DOHH2 (cell line): ENCODE measurements at regions not wholly inside any gene's neighbourhood (a gene's known extent, or its start where the extent isn't known, plus 50 kb on each side); places are given as distances from the start of the nearest gene placed in this dataset.

Source experiments
- H3F3A ChIP-seq: fragments of 200-600 bp; sonication (generic), shearing (Covaris generic); 2 replicates; pipeline ENCODE4 v1.6.0; 2016; ENCODE audit warnings: antibody characterized with exemption, mild to moderate bottlenecking; ENCODE audit not compliant: control insufficient read depth, insufficient read depth
- H3K27ac ChIP-seq: fragments of 200-600 bp; sonication (generic); 2 replicates; pipeline ENCODE4 v1.5.1; 2014; ENCODE audit warnings: low read depth, mild to moderate bottlenecking, low read length, moderate library complexity
- H3K27me3 ChIP-seq: fragments of 200-600 bp; sonication (generic); 2 replicates; pipeline ENCODE4 v1.6.1; 2014; ENCODE audit warnings: mild to moderate bottlenecking, low read length, mixed read lengths; ENCODE audit not compliant: control insufficient read depth
- H3K36me3 ChIP-seq: fragments of 200-600 bp; sonication (generic); 2 replicates; pipeline ENCODE4 v1.6.1; 2014; ENCODE audit warnings: mild to moderate bottlenecking, low read length, moderate library complexity, mixed read lengths; ENCODE audit not compliant: control insufficient read depth
- H3K4me1 ChIP-seq: fragments of 200-600 bp; sonication (generic); 2 replicates; pipeline ENCODE4 v1.6.1; 2014; ENCODE audit warnings: mild to moderate bottlenecking, low read length, mixed read lengths; ENCODE audit not compliant: control insufficient read depth
- H3K4me2 ChIP-seq: fragments of 200-600 bp; sonication (generic); 2 replicates; pipeline ENCODE4 v1.6.0; 2014; ENCODE audit warnings: mild to moderate bottlenecking, low read length, moderate library complexity
- H3K4me3 ChIP-seq: fragments of 200-600 bp; sonication (generic); 2 replicates; pipeline ENCODE4 v1.5.1; 2014; ENCODE audit warnings: mild to moderate bottlenecking, low read length, mixed read lengths
- H3K79me2 ChIP-seq: fragments of 200-600 bp; sonication (generic); 2 replicates; pipeline ENCODE4 v1.6.1; 2014; ENCODE audit warnings: mild to moderate bottlenecking, low read length, mixed read lengths; ENCODE audit not compliant: control insufficient read depth
- H3K9me2 ChIP-seq: fragments of 200-600 bp; sonication (generic); replicated peaks from 2 replicates; pipeline ENCODE4 v1.6.1; 2014; ENCODE audit warnings: mild to moderate bottlenecking, low read length, mixed read lengths; ENCODE audit not compliant: control insufficient read depth
- H3K9me3 ChIP-seq: fragments of 200-600 bp; sonication (generic); 2 replicates; pipeline ENCODE4 v1.6.1; 2014; ENCODE audit warnings: antibody characterized with exemption, low read length, mixed read lengths; ENCODE audit not compliant: control insufficient read depth, insufficient read depth
- H4K20me1 ChIP-seq: fragments of 200-600 bp; sonication (generic); 2 replicates; pipeline ENCODE4 v1.6.0; 2014; ENCODE audit warnings: low read depth, mild to moderate bottlenecking, antibody characterized with exemption, low read length, moderate library complexity; ENCODE audit not compliant: control insufficient read depth, insufficient read depth
- EZH2phosphoT487 ChIP-seq: fragments of 200-600 bp; sonication (generic); IDR thresholded peaks from 2 replicates; pipeline ENCODE4 v1.6.1; 2017; ENCODE audit warnings: borderline replicate concordance, mild to moderate bottlenecking, antibody characterized with exemption, low read length, moderate library complexity, mixed read lengths
- TF ChIP-seq, protein P1 (sequence below): fragments of 200-600 bp; sonication (generic); IDR thresholded peaks from one replicate; pipeline ENCODE4 v1.5.1; 2014; ENCODE audit warnings: antibody characterized with exemption, mild to moderate bottlenecking, low read depth, low read length; ENCODE audit not compliant: poor library complexity, severe bottlenecking

DNA sequence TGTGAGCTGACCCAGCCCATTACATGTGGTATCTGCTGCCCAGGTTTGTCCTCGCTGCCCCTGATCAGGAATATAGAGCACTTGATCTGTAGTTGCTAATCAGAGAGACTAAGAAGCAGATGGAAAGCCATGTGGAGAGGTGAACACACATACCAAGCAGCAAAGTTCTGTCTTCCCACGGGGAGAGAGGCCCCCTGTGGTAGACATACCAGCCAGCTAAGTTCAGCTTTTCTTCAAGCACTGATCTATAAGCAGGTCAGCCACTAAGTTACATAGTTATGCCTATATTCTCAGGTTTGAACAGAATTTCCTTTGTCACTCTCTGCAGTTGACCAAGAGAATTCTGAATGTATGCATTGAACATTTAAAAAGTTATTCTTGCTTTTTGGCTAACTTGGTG is 76.4 kb downstream of the DDX3Y start:
- Histone ChIP-seq H4K20me1 (no peaks in the 10 kb centered on the region), H3K4me1 (no peaks in the 10 kb centered on the region), H3K4me2 (no peak overlapping the region), H3K27me3 (no peaks in the 10 kb centered on the region), H3F3A (no peaks in the 10 kb centered on the region), H3K9me2 (no peaks in the 10 kb centered on the region), H3K4me3 (no peak overlapping the region), H3K79me2 (no peaks in the 10 kb centered on the region), H3K36me3 (no peaks in the 10 kb centered on the region), H3K27ac (no peak overlapping the region), H3K9me3 (no peaks in the 10 kb centered on the region)
- TF ChIP-seq EZH2phosphoT487 = no peak
- TF ChIP-seq, protein P1, sequence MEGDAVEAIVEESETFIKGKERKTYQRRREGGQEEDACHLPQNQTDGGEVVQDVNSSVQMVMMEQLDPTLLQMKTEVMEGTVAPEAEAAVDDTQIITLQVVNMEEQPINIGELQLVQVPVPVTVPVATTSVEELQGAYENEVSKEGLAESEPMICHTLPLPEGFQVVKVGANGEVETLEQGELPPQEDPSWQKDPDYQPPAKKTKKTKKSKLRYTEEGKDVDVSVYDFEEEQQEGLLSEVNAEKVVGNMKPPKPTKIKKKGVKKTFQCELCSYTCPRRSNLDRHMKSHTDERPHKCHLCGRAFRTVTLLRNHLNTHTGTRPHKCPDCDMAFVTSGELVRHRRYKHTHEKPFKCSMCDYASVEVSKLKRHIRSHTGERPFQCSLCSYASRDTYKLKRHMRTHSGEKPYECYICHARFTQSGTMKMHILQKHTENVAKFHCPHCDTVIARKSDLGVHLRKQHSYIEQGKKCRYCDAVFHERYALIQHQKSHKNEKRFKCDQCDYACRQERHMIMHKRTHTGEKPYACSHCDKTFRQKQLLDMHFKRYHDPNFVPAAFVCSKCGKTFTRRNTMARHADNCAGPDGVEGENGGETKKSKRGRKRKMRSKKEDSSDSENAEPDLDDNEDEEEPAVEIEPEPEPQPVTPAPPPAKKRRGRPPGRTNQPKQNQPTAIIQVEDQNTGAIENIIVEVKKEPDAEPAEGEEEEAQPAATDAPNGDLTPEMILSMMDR = no peak

DNA sequence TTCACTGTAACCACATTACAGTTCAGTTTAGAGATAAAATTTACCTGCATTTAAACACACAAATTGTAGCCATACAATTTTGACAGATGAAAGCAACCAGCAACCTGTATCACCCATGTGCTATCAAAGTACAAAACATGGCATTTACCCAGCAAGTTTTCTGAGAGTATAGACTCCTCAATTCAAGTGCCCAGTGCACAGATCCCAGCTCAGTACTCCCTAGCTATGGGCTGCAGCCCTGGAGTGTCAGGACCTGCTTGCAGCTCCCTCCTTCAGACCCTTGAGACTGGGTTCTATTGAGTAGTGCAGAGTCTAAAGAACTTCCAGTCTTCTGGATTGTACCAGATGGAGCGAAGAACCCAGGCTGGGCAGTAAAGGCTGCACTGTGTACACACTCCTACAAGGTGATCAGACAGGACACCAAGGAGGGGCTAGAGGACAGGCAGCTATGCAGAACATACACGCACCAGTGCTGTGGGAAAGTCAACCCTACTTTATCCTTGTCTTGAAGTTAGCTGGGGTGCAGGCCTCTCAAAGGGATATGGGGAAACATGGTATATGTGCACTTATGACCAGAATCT is 77.7 kb downstream of the DDX3Y start:
- H3K9me2 ChIP-seq = no peaks in the 10 kb centered on the region
- H3K36me3 ChIP-seq = no peaks in the 10 kb centered on the region
- no peaks in the 10 kb centered on the region for H3K9me3 ChIP-seq
- no peaks in the 10 kb centered on the region for H3K4me1 ChIP-seq
- no peaks in the 10 kb centered on the region for H3F3A ChIP-seq
- TF ChIP-seq EZH2phosphoT487 = no peak
- TF ChIP-seq, protein P1 = no peak
- H3K4me3 ChIP-seq = no peak overlapping the region
- no peak overlapping the region for H3K4me2 ChIP-seq
- H3K27me3 ChIP-seq = no peaks in the 10 kb centered on the region
- no peaks in the 10 kb centered on the region for H4K20me1 ChIP-seq
- H3K79me2 ChIP-seq = no peaks in the 10 kb centered on the region
- H3K27ac ChIP-seq = no peak overlapping the region

DNA sequence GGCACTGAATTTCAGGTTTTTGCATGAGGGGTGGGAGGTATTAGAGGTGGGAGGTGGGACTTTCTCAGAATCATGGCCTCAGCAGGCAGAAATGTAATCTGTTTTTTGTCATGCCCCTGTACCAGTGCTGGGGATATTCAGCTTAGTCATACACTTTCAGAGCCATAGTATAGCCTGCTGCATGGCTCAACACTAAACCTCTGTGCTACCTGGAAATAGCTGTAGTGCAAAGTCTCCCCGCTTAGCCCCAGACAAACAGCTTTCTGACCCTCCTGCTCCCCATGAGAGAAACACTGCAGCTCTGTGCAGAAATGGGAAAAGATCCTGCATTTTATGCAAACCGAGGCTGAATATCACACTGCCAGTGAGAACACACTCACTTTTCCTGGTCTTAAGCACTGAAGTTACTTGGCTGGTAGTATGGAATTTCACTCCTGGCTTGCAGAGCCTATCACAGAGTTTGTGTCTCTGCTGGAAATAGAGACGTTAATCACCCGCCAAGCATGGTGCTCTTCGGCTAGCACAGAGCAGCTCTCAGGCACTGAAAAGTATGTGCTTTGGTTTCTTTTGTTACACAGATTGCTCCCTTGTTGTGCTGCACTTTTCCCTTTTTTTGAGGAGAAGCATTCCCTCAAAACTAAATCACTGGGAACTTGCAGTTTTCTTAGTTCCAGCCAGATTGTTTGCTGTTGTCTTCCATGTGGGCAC is 80.1 kb downstream of the DDX3Y start:
- Histone ChIP-seq H3K27me3 (no peaks in the 10 kb centered on the region), H3K4me1 (no peaks in the 10 kb centered on the region), H4K20me1 (no peaks in the 10 kb centered on the region), H3K36me3 (no peaks in the 10 kb centered on the region), H3K4me2 (no peak overlapping the region), H3K27ac (no peak overlapping the region), H3K9me3 (no peaks in the 10 kb centered on the region), H3K9me2 (no peaks in the 10 kb centered on the region), H3F3A (no peaks in the 10 kb centered on the region), H3K4me3 (no peak overlapping the region), H3K79me2 (no peaks in the 10 kb centered on the region)
- no peak for TF ChIP-seq EZH2phosphoT487
- TF ChIP-seq, protein P1 = no peak
